Right lobe of liver (tissue), 4 donors: ENCODE measurements at regions not wholly inside any gene's neighbourhood (a gene's known extent, or its start where the extent isn't known, plus 50 kb on each side); places are given as distances from the start of the nearest gene placed in this dataset.

Experiments
- POLR2A ChIP-seq: fragments of 450-650 bp; IDR thresholded peaks from one replicate; pipeline ENCODE4 v1.6.1; 2017; ENCODE audit warnings: antibody characterized with exemption, mild to moderate bottlenecking
- TF ChIP-seq, protein P1 (sequence below), 4 donors: fragments of 200-600 bp in 3 of 4; fragments of 450-650 bp in 1 of 4; IDR thresholded peaks; one replicate each; pipeline versions ENCODE4 v1.5.1 to v1.8.0; 2016 to 2022; ENCODE audit warnings: antibody characterized with exemption in 4 of 4, mild to moderate bottlenecking in 2 of 4
- donor health status: DM: no; HTN: no; CAD: no.
- donor health status: DM: no; HTN: no; CAD: no.
- donor health status: DM: no; HTN: yes; CAD: no.

GRCh38 chr18:14933049-14933851 is 185.3 kb downstream of the ANKRD30B start:
- TF ChIP-seq, protein P1, sequence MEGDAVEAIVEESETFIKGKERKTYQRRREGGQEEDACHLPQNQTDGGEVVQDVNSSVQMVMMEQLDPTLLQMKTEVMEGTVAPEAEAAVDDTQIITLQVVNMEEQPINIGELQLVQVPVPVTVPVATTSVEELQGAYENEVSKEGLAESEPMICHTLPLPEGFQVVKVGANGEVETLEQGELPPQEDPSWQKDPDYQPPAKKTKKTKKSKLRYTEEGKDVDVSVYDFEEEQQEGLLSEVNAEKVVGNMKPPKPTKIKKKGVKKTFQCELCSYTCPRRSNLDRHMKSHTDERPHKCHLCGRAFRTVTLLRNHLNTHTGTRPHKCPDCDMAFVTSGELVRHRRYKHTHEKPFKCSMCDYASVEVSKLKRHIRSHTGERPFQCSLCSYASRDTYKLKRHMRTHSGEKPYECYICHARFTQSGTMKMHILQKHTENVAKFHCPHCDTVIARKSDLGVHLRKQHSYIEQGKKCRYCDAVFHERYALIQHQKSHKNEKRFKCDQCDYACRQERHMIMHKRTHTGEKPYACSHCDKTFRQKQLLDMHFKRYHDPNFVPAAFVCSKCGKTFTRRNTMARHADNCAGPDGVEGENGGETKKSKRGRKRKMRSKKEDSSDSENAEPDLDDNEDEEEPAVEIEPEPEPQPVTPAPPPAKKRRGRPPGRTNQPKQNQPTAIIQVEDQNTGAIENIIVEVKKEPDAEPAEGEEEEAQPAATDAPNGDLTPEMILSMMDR (IDR thresholded peaks at IDR 0.05), result no peak
- TF ChIP-seq POLR2A, result no peak
